Effector memory CD4-positive, alpha-beta T cell (primary cell): ENCODE measurements at regions not wholly inside any gene's neighbourhood (a gene's known extent, or its start where the extent isn't known, plus 50 kb on each side); places are given as distances from the start of the nearest gene placed in this dataset.
A peak's percentile ranks its signal among the peaks of the same experiment; 100 is the strongest.
"Not testable (repeated sequence)": the region's sequence is repeated elsewhere in the genome, so short reads cannot be mapped to it uniquely, and the experiment has no call there.

Source experiments
- DNase-seq, 3 donors: peaks; one replicate each; pipeline ENCODE4 v3.0.0-alpha.2; 2020
- H3K27ac ChIP-seq: 2 replicates; pipeline ENCODE4 v1.7.0; 2013; ENCODE audit warnings: mild to moderate bottlenecking, low read length, moderate library complexity; ENCODE audit not compliant: insufficient read depth, poor library complexity, severe bottlenecking
- H3K27me3 ChIP-seq: replicated peaks from 2 replicates; pipeline ENCODE4 v1.7.0; 2013; ENCODE audit warnings: mild to moderate bottlenecking, low read length; ENCODE audit not compliant: insufficient read depth, control insufficient read depth, poor library complexity, severe bottlenecking
- H3K36me3 ChIP-seq: 2 replicates; pipeline ENCODE4 v1.7.0; 2013; ENCODE audit warnings: mild to moderate bottlenecking, low read length, moderate library complexity; ENCODE audit not compliant: control insufficient read depth, insufficient read depth
- H3K4me1 ChIP-seq: 2 replicates; pipeline ENCODE4 v1.7.0; 2013; ENCODE audit warnings: low read length, mild to moderate bottlenecking; ENCODE audit not compliant: control insufficient read depth, insufficient read depth, poor library complexity, severe bottlenecking
- H3K4me3 ChIP-seq: 2 replicates; pipeline ENCODE4 v1.7.0; 2013; ENCODE audit warnings: low read length, low read depth, mild to moderate bottlenecking; ENCODE audit not compliant: insufficient read depth, poor library complexity, severe bottlenecking
- H3K9me3 ChIP-seq: 2 replicates; pipeline ENCODE4 v1.7.0; 2013; ENCODE audit warnings: mild to moderate bottlenecking, low read length, moderate library complexity; ENCODE audit not compliant: control insufficient read depth

GRCh38 chr5:91285062-91285461 is 98.1 kb downstream of the ARRDC3 start:
- not testable (repeated sequence) for H3K27ac ChIP-seq, H3K4me3 ChIP-seq, H3K4me1 ChIP-seq, H3K27me3 ChIP-seq, H3K9me3 ChIP-seq, DNase-seq, H3K36me3 ChIP-seq

GRCh38 chr5:91283899-91284298 is 99.2 kb downstream of the ARRDC3 start:
- Histone ChIP-seq H3K4me1 (peaks cover 13% of the 10 kb centered on the region), H3K27ac (no peak overlapping the region), H3K27me3 (no peaks in the 10 kb centered on the region), H3K9me3 (no peaks in the 10 kb centered on the region), H3K4me3 (no peak overlapping the region), H3K36me3 (no peaks in the 10 kb centered on the region)
- no peak for DNase-seq

GRCh38 chr5:91283326-91283725 is 99.8 kb downstream of the ARRDC3 start:
- Histone ChIP-seq H3K4me3 (no peak overlapping the region), H3K27ac (no peak overlapping the region), H3K27me3 (no peaks in the 10 kb centered on the region), H3K4me1 (peaks cover 13% of the 10 kb centered on the region), H3K36me3 (no peaks in the 10 kb centered on the region), H3K9me3 (no peaks in the 10 kb centered on the region)
- no peak for DNase-seq

DNA sequence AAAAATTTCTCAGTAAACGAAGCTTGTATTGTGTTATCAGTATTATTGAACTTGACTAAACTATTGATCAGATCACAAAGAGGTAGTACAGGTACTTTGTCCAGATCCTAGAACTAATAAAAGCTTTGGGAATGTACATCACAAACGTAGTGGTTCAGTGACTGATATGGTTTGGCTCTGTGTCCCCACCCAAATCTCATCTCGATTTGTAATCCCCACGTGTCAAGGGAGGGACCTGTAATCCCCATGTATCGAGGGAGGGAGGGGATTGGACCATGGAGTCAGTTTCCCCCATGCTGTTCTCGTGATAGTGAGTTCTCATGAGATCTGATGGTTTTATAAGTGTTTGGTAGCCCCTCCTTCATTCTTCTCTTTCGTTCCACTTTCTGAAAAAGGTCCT is 100.9 kb downstream of the ARRDC3 start:
- H3K27ac ChIP-seq = no peak overlapping the region

GRCh38 chr5:91281401-91281800 is 101.7 kb downstream of the ARRDC3 start:
- Histone ChIP-seq H3K4me3 (no peak overlapping the region), H3K36me3 (no peaks in the 10 kb centered on the region), H3K9me3 (no peaks in the 10 kb centered on the region), H3K27me3 (no peaks in the 10 kb centered on the region), H3K4me1 (peaks cover 13% of the 10 kb centered on the region), H3K27ac (no peak overlapping the region)
- DNase-seq = no peak

More for the DNA sequence above, 100.9 kb downstream of the ARRDC3 start:
- Histone ChIP-seq H3K27me3 (no peaks in the 10 kb centered on the region), H3K4me3 (no peak overlapping the region), H3K4me1 (peaks cover 13% of the 10 kb centered on the region), H3K36me3 (no peaks in the 10 kb centered on the region), H3K9me3 (no peaks in the 10 kb centered on the region)
- DNase-seq = no peak

DNA sequence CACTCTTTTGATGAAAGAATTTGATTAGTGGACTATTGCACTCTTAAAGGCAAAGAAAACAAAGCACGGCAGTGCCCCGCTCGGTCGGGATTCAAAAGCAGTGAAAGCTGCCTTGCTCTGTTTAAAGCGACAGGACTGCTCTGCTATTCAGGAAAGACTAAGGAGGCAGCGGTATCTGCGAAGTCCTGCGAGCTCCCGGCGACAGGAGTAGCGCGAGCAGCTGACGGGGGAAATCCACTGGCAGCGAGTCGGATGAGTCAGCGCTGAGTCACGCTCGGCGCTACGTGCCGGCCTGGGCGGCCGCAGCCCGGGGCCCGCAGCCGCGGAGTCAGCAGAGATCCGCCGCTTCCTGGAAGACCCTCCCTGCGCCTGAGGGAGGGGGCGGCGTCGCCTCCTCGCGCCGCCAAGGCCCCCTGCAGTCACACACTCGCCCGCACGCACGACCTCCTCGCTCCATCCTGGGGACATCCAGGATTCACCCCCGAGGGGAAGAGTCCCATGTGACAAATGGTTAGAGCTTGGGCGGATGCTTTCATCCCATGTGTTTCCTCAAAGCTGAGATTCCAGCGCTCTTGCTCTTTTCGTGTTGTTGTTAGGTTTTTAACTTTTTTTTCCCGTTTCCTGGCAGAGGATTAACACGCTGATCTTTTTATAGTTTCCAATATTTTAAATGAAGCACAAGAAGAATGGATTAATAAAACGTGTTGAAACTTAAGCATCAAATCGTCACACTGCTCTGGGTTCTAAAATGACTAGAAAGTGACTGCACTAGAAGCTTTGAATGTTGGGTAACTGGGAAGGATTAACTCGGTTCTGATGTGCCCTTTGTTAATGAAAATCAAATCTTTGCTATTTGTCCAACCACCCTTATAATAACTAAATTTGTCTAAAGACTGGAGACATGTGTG is 102.5 kb downstream of the ARRDC3 start:
- H3K4me3 ChIP-seq = peak overlapping the region; percentile 74
- DNase-seq = peak; percentile 79 to 80 (median 80)
- H3K27ac ChIP-seq = peak overlapping the region; percentile 70
- no peaks in the 10 kb centered on the region for H3K36me3 ChIP-seq
- H3K4me1 ChIP-seq = peaks cover 13% of the 10 kb centered on the region
- no peaks in the 10 kb centered on the region for H3K27me3 ChIP-seq
- H3K9me3 ChIP-seq = no peaks in the 10 kb centered on the region

GRCh38 chr5:91277840-91278239 is 105.3 kb downstream of the ARRDC3 start:
- no peak overlapping the region for H3K27ac ChIP-seq
- H3K9me3 ChIP-seq = no peaks in the 10 kb centered on the region
- no peaks in the 10 kb centered on the region for H3K36me3 ChIP-seq
- H3K4me3 ChIP-seq = no peak overlapping the region
- H3K4me1 ChIP-seq = peaks cover 13% of the 10 kb centered on the region
- no peaks in the 10 kb centered on the region for H3K27me3 ChIP-seq
- DNase-seq = no peak

DNA sequence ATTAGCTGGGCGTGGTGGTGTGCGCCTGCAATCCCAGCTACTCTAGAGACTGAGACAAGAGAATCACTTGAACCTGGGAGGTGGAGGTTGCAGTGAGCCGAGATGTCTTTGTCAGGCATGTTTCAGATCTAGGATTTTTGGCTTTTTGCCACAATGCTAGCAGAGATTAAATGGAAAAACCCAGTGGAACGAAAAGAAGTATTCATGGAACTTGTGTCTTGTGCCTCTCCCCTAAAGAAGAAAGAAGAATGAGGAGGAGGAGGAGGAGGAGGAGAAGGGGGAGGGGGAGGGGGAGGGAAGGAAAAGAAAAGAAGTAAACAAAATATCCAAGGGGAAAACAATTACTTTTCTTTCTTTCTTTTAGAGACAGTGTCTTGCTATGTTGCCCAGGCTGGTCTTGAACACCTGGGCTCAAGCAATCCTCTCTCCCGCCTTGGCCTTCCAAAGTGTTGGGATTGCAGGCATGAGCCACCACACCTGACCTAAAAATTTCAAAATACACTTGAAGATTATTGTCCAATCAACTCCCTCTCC is 106.0 kb downstream of the ARRDC3 start:
- Histone ChIP-seq H3K9me3 (no peaks in the 10 kb centered on the region), H3K27me3 (no peaks in the 10 kb centered on the region)
- no peak for DNase-seq

GRCh38 chr5:91272858-91273257 is 110.3 kb downstream of the ARRDC3 start:
- no peak overlapping the region for H3K27ac ChIP-seq
- H3K36me3 ChIP-seq = no peaks in the 10 kb centered on the region
- H3K9me3 ChIP-seq = no peaks in the 10 kb centered on the region
- no peaks in the 10 kb centered on the region for H3K27me3 ChIP-seq
- no peaks in the 10 kb centered on the region for H3K4me1 ChIP-seq
- DNase-seq = no peak
- no peak overlapping the region for H3K4me3 ChIP-seq

More for the DNA sequence above, 106.0 kb downstream of the ARRDC3 start:
- H3K36me3 ChIP-seq = no peaks in the 10 kb centered on the region
- no peak overlapping the region for H3K4me3 ChIP-seq
- H3K4me1 ChIP-seq = peaks cover 13% of the 10 kb centered on the region
- H3K27ac ChIP-seq = no peak overlapping the region

- no peaks in the 10 kb centered on the region for H3K36me3 ChIP-seq
- H3K9me3 ChIP-seq = no peaks in the 10 kb centered on the region
- no peak overlapping the region for H3K27ac ChIP-seq
- H3K4me1 ChIP-seq = no peaks in the 10 kb centered on the region
- DNase-seq = no peak
- no peak overlapping the region for H3K4me3 ChIP-seq
- no peaks in the 10 kb centered on the region for H3K27me3 ChIP-seq
Measured at GRCh38 chr5:91271999-91272398, 111.1 kb downstream of the ARRDC3 start.
